ENCODE measurements at regions not wholly inside any gene's neighbourhood (a gene's known extent, or its start where the extent isn't known, plus 50 kb on each side); places are given as distances from the start of the nearest gene placed in this dataset.

DNA sequence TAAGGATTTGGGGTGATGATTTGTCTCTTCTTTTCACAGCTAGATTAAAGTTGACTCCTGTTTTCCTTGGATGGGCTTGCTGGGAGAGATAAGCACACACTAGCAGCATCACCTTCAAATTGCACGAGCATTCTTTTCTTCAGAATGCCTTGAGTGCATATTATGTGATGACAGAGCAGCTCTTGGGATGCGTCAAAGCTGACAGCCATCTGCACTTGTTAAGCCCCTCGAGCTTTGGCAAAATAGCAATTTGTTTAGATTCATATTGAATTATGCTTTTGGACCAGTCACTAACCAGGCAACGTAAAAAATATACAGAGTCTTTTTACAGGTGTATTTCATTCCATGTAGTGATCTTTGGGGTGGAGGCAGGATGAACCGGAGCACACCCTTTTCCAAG is 407.0 kb downstream of the FUT8 start:
- Histone ChIP-seq H3K4me3 (ENCODE audit: insufficient read depth, low read length, poor library complexity, severe bottlenecking) (no peak overlapping the region), H3K79me2 (ENCODE audit: insufficient read depth, low read length) (no peaks in the 10 kb centered on the region), H3K4me2 (ENCODE audit: low read depth, low read length, poor library complexity, severe bottlenecking) (no peak overlapping the region), H4K20me1 (ENCODE audit: low read depth, low read length) (no peaks in the 10 kb centered on the region), H3K36me3 (ENCODE audit: low read length) (no peaks in the 10 kb centered on the region), H3F3A (ENCODE audit: insufficient read depth) (no peaks in the 10 kb centered on the region), H3K27ac (ENCODE audit: low read depth, low read length) (no peak overlapping the region), H3K9ac (ENCODE audit: low read length) (no peak overlapping the region), H3K9me2 (replicated peaks; ENCODE audit: insufficient read depth, low read length) (no peaks in the 10 kb centered on the region), H3K27me3 (ENCODE audit: low read length) (no peaks in the 10 kb centered on the region), H3K9me3 (ENCODE audit: insufficient read depth, low read length) (no peaks in the 10 kb centered on the region), H2AFZ (ENCODE audit: low read depth, low read length, severe bottlenecking) (no peak overlapping the region)
- no peak for TF ChIP-seq EZH2phosphoT487 (conservative IDR thresholded peaks at IDR 0.05; ENCODE audit: low read length)

DNA sequence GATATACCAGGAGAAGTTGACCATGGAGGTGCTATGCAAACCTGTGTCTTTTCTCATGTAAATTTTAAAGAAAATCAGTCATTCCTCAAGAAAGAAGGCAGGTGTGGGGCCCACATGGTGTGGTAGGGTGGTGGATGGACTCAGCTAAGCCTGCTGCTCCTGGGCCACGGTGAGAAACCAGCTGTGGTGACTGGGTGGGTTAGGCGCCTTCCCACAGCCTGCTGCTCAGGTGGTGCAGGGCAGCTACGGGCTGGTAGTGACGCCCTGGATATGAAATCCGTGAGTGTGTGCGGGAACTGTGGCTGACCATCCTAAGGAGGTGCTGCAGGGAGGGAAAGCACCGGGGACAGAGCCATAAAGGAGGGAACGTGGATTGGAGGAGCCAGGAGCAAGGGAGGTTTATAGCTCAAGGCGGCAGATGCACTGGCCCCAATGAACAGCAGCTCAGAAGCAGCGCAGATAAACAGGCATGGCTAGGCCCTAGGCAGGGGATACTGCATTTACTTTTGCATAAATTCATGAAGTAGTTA is 408.8 kb downstream of the FUT8 start:
- Histone ChIP-seq H3K4me3 (ENCODE audit: insufficient read depth, low read length, poor library complexity, severe bottlenecking) (no peak overlapping the region), H3K4me2 (ENCODE audit: low read depth, low read length, poor library complexity, severe bottlenecking) (no peak overlapping the region), H2AFZ (ENCODE audit: low read depth, low read length, severe bottlenecking) (no peak overlapping the region), H3K9ac (ENCODE audit: low read length) (no peak overlapping the region), H3K79me2 (ENCODE audit: insufficient read depth, low read length) (no peaks in the 10 kb centered on the region), H3K36me3 (ENCODE audit: low read length) (no peaks in the 10 kb centered on the region), H3K27ac (ENCODE audit: low read depth, low read length) (no peak overlapping the region), H3K9me3 (ENCODE audit: insufficient read depth, low read length) (no peaks in the 10 kb centered on the region), H3K9me2 (replicated peaks; ENCODE audit: insufficient read depth, low read length) (no peaks in the 10 kb centered on the region), H3K27me3 (ENCODE audit: low read length) (no peaks in the 10 kb centered on the region), H3F3A (ENCODE audit: insufficient read depth) (no peaks in the 10 kb centered on the region), H4K20me1 (ENCODE audit: low read depth, low read length) (no peaks in the 10 kb centered on the region)
- TF ChIP-seq, protein P1, sequence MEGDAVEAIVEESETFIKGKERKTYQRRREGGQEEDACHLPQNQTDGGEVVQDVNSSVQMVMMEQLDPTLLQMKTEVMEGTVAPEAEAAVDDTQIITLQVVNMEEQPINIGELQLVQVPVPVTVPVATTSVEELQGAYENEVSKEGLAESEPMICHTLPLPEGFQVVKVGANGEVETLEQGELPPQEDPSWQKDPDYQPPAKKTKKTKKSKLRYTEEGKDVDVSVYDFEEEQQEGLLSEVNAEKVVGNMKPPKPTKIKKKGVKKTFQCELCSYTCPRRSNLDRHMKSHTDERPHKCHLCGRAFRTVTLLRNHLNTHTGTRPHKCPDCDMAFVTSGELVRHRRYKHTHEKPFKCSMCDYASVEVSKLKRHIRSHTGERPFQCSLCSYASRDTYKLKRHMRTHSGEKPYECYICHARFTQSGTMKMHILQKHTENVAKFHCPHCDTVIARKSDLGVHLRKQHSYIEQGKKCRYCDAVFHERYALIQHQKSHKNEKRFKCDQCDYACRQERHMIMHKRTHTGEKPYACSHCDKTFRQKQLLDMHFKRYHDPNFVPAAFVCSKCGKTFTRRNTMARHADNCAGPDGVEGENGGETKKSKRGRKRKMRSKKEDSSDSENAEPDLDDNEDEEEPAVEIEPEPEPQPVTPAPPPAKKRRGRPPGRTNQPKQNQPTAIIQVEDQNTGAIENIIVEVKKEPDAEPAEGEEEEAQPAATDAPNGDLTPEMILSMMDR (IDR thresholded peaks at IDR 0.05; ENCODE audit: insufficient read depth, low read length, poor library complexity, severe bottlenecking): no peak
- TF ChIP-seq EZH2phosphoT487 (conservative IDR thresholded peaks at IDR 0.05; ENCODE audit: low read length): no peak

DNA sequence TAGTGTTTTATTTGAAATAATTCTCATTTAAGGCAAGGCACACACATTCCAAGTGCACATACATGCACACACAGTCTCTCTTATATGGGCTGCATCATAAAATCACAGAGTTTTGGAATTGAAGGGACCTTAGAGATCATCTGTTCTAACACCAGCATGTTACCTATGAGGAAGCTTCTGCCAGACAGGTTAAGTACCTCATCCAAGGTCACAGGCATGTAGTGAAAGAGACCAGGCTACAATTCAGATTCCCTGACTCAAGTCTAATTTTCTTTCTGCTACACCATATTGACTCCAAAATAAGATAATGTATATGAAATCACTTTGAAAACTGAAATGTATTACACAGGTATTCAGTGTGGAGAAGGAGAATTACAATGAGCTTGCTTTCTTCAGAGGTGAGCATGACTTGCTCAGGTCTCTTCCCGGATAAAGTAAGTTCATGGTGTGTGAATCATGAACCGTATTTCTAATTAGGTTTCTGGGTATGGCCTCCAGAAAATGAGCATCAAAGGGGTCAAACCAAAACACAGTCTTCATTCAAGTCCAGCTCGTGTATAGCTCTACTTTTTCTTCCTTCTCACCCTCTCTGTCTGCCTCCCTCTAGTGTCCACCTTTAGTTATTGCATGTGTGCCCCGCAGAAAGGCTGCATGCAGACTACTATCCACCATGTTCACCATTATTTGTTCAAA is 411.9 kb downstream of the FUT8 start:
- H2AFZ ChIP-seq (ENCODE audit: low read depth, low read length, severe bottlenecking): no peak overlapping the region
- H3K27ac ChIP-seq (ENCODE audit: low read depth, low read length): no peak overlapping the region
- no peaks in the 10 kb centered on the region for H3K79me2 ChIP-seq (ENCODE audit: insufficient read depth, low read length)
- TF ChIP-seq, protein P1 (IDR thresholded peaks at IDR 0.05; ENCODE audit: insufficient read depth, low read length, poor library complexity, severe bottlenecking): peak; percentile 63
- TF ChIP-seq EZH2phosphoT487 (conservative IDR thresholded peaks at IDR 0.05; ENCODE audit: low read length): no peak
- no peaks in the 10 kb centered on the region for H3K9me2 ChIP-seq (replicated peaks; ENCODE audit: insufficient read depth, low read length)
- no peak overlapping the region for H3K4me3 ChIP-seq (ENCODE audit: insufficient read depth, low read length, poor library complexity, severe bottlenecking)
- H3K27me3 ChIP-seq (ENCODE audit: low read length): no peaks in the 10 kb centered on the region
- no peaks in the 10 kb centered on the region for H3F3A ChIP-seq (ENCODE audit: insufficient read depth)
- H3K36me3 ChIP-seq (ENCODE audit: low read length): no peaks in the 10 kb centered on the region
- no peak overlapping the region for H3K9ac ChIP-seq (ENCODE audit: low read length)
- H4K20me1 ChIP-seq (ENCODE audit: low read depth, low read length): no peaks in the 10 kb centered on the region
- no peak overlapping the region for H3K4me2 ChIP-seq (ENCODE audit: low read depth, low read length, poor library complexity, severe bottlenecking)
- no peaks in the 10 kb centered on the region for H3K9me3 ChIP-seq (ENCODE audit: insufficient read depth, low read length)

DNA sequence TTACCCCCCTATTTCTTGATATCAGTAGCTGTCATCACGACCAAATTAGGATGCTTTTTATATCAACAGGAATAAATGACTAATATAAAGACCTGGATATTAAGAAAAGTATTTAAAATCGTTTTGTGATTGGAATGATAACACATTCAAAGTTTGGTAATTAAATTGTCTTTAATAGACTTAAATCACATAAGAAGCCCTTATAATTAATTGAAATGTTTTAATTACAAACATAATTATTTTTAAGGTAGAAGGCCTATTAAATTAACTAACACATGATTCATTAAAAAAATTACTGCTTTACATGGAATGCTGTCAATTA is 412.4 kb downstream of the FUT8 start:
- Histone ChIP-seq H3F3A (ENCODE audit: insufficient read depth) (no peaks in the 10 kb centered on the region), H3K79me2 (ENCODE audit: insufficient read depth, low read length) (no peaks in the 10 kb centered on the region), H3K9me3 (ENCODE audit: insufficient read depth, low read length) (no peaks in the 10 kb centered on the region), H3K9me2 (replicated peaks; ENCODE audit: insufficient read depth, low read length) (no peaks in the 10 kb centered on the region), H3K27me3 (ENCODE audit: low read length) (no peaks in the 10 kb centered on the region), H3K4me3 (ENCODE audit: insufficient read depth, low read length, poor library complexity, severe bottlenecking) (no peak overlapping the region), H2AFZ (ENCODE audit: low read depth, low read length, severe bottlenecking) (no peak overlapping the region), H3K4me2 (ENCODE audit: low read depth, low read length, poor library complexity, severe bottlenecking) (no peak overlapping the region), H4K20me1 (ENCODE audit: low read depth, low read length) (no peaks in the 10 kb centered on the region), H3K36me3 (ENCODE audit: low read length) (no peaks in the 10 kb centered on the region), H3K9ac (ENCODE audit: low read length) (no peak overlapping the region), H3K27ac (ENCODE audit: low read depth, low read length) (no peak overlapping the region)
- no peak for TF ChIP-seq EZH2phosphoT487 (conservative IDR thresholded peaks at IDR 0.05; ENCODE audit: low read length)
- TF ChIP-seq, protein P1 (IDR thresholded peaks at IDR 0.05; ENCODE audit: insufficient read depth, low read length, poor library complexity, severe bottlenecking): no peak

Measured in SU-DHL-6 (cell line).